ENCODE measurements at regions not wholly inside any gene's neighbourhood (a gene's known extent, or its start where the extent isn't known, plus 50 kb on each side); places are given as distances from the start of the nearest gene placed in this dataset.
A peak's percentile ranks its signal among the peaks of the same experiment; 100 is the strongest.

- DNase-seq = peak in 1 of 2 experiments; percentile 35
Measured at GRCh38 chr3:18033581-18034108, 291.2 kb upstream of the TBC1D5 start.

DNA sequence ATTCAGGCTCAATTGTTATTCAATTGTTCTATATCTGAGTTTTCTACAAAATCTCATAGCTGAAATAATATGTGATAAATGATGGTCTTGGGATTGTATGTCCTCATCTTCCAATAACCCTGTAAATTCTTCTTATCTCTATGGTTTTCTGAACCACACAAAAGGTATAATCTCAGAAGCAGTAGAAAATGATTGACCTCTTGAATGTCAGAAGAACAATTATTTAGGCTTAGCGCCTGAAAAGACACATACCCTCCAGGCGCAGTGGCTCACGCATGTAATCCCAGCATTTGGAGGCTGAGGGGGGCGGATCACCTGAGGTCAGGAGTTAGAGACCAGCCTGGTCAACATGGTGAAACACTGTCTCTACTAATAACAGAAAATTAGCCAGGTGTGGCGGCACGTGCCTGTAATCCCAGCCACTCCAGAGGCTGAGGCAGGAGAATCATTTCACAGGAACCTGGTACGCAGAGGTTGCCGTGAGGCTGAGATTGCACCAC, 288.0 kb upstream of the TBC1D5 start:
- no peak for DNase-seq

DNA sequence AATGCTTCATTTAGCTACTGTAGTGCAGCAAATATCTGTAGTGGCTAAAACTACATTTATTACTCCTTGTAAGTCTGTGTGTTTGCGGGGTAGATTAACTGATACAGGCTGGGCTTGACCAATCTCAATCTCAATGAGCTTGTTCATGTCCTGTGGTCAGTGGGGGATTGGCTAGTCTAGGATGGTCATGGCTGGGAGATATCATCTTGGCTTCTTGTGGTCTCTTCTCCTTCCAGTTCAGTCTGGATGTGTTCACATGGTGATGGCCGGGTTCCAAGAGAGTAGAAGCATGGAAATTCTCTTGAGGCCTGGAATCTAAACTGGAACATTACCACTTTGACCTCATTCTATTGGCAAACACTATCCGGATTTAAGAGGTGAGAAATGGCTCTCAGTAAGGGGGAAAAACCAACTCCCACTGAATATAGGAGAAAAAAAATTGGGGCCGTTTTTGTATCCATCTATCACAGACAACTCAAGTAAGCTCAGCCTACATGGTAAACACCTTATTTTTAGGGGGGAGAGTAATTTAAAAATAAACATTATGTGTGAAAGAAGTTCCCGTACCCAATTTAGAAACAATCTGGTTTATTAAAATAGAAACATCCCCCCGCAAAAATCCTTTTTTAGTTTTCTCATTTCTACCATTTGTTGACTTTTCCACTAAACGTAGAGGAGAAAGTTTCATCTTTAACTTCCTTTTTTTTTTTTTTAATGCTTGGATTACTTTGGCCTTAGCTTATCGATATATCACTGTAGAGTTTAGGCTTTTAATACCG, 284.9 kb upstream of the TBC1D5 start:
- no peak for DNase-seq

GRCh38 chr3:18024715-18025114, 282.3 kb upstream of the TBC1D5 start:
- no peak for DNase-seq

GRCh38 chr3:18019161-18019495, 276.7 kb upstream of the TBC1D5 start:
- DNase-seq = no peak

GRCh38 chr3:18018491-18019160, 276.2 kb upstream of the TBC1D5 start:
- no peak for DNase-seq

DNA sequence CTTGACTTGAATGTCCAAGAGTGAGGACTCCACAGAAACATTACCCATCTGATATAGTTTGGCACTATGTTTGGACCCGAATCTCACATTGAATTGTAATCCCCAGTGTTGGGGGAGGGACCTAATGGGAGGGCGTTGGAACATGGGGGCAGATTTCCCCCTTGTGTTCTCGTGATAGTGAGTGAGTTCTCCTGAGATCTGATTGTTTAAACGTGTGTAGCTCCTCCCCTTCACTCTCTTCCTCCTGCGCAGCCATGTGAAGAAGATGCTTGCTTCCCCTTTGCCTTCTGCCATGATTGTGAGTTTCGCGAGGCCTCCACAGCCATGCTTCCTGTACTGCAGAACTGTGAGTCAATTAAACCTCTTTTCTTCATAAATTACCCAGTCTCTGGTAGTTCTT, 273.9 kb upstream of the TBC1D5 start:
- no peak for DNase-seq

DNA sequence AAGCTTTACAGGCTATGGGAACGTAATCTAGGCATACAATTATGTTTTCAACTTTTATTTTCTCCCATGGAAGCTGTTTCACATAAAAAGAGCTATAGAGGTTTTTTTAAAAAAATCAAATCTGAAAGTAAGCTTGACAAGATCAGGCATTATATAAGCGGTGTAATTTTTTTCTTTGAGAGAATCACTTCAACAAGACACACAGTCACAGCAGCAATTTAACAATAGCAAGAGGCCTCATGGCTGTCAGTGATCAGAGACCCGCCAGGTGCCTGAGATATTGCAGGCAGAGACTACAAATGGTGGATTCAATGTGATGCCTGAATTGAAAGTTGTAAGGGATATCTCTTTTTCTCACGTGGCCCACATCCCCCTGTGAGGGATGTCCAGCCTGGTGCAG, 270.5 kb upstream of the TBC1D5 start:
- no peak for DNase-seq

GRCh38 chr3:18012436-18012835, 270.0 kb upstream of the TBC1D5 start:
- no peak for DNase-seq

DNA sequence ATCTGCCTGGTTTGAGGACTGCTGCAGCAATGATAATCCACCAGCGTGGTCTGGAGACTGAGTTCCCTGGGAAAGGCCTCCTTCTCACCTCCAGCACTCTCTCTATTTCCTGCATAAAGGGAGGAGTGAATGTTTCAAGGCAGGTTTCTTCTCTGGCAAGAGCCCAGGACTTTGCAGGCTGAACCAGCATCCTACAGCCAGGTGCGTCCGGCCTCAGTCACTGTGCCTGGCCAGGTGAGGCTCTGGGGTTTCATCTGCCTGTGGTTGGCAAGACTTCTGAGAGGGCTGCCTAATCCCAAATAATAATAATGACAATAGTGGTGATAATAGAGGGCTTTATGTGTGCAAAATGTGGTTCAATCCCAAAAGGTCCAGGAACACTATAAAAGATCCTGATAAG, 269.0 kb upstream of the TBC1D5 start:
- DNase-seq = no peak

- no peak for DNase-seq
Measured at GRCh38 chr3:18010001-18010400, 267.6 kb upstream of the TBC1D5 start.

- no peak for DNase-seq
Measured at GRCh38 chr3:18008706-18009368, 266.4 kb upstream of the TBC1D5 start.

DNA sequence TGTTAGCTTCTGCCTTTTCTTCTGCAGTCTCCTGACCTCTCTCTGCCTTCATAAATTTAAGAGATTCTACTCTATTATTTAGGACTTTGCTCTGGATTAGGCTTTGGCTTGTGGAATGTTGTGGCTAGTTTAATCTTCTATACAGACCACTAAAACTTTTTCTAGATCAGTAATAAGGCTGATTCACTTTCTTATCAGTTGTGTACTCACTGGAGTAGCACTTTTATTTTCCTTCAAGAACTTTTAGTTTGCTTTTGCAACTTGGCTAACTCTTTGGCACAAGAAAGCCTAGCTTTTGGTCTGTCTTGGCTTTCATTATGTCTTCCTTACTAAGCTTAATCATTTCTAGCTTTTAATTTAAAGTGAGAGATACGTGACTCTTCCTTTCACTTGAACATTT, 265.5 kb upstream of the TBC1D5 start:
- no peak for DNase-seq

GRCh38 chr3:17995769-17996168, 253.3 kb upstream of the TBC1D5 start:
- no peak for DNase-seq

DNA sequence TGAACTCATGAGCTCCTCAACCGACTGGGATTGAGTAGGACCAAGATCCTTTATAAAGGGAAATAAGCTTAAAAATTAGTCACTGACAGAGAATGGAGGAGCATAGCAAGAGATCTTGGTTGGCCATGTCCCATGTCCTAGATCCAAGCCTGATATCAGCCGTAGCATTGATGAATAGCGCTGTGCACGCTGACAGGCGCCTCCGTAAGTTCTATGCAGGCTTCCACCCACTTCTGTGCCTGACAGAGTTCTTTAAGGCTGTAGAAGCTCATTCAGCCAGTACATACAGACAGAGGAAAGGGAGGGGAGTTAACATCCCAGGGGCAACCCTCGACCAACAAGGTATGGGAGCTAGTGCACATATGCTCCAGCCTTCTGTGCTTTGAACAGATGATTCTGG, 251.7 kb upstream of the TBC1D5 start:
- DNase-seq = no peak

GRCh38 chr3:17990390-17990789, 248.0 kb upstream of the TBC1D5 start:
- DNase-seq = no peak

DNA sequence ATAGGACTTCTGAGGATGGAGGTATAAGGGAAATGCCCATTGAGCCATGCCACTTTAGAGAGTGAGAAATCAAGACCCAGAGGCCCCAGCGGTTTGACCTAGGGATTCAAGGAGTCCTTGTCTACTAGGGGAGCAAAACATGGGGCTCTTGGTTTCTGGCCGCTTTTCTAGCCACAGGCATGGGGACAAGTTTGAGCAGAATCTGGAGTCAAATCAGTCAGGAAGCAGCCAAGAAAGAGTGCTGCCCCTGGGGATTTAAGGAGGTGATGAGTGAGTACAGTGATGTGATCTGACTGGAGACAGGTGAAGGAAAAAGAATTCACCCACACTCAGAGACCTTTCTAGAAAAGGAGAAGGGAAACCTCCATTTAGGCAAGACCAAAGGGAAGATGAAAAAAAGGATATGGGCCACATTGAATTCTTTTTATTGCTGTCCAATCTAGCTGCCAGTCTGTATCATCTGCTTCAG, 244.0 kb upstream of the TBC1D5 start:
- DNase-seq = no peak

DNA sequence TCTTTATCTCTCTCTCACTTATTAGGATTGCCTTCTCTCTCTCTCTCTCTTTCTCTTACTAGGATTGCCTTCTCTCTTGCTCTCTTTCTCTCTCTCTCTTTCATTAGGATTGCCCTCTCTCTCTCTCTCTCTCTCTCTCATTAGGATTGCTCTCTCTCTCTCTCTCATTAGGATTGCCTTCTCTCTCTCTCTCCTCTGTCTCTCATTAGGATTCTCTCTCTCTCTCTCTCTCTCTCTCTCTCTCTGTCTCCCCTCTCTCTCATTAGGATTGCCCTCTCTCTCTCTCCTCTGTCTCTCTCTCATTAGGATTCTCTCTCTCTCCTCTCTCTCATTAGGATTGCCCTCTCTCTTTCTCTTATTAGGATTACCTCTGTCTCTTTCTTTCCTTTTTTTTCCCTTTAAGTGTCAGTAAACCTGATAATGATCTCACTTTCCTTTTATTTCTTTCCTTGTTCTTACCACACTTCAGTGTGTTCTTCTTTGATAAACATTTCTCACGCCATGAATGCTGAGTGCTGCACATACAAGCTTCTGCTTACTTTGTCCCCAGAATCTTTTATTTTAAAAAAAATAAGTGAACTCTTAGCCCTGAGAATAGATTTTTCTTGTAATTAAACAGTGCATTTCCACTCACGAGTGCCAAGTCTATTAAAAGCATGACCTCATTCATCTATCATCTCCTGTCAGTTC, 243.4 kb upstream of the TBC1D5 start:
- DNase-seq = no peak

GRCh38 chr3:17983106-17983505, 240.7 kb upstream of the TBC1D5 start:
- no peak for DNase-seq

DNA sequence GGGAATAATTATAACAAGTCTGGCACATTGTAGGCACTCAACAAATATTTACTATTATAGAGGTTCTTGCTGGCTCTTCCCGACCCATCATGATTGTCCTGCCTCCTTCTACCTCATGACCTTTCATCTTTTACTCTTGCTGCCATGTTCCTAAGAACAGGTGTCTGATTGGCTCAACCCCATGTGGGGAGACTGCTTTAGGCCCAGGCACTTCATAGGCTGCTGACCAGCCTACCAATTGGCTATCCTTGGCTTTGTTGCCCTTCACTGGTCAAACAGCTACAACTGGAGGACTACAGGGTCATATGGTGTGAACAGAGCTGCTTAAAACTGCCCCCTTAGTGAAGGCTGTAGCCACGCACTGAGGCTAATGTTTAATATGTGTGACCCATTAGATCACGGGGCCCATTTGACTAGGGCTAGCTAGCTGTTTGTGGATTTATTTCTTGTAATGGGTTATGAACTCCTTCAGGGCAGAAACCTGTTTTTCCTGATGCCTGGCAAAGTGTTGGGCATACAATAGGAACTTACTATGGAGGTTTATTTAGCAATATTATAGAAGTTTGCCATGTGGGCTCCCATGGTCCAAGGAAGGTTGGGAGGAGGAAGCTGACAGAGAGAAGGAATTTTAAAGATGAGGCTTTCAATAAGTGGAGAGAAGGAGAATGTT, 239.9 kb upstream of the TBC1D5 start:
- DNase-seq = no peak

- DNase-seq = no peak
Measured at GRCh38 chr3:17980863-17981262, 238.4 kb upstream of the TBC1D5 start.

DNA sequence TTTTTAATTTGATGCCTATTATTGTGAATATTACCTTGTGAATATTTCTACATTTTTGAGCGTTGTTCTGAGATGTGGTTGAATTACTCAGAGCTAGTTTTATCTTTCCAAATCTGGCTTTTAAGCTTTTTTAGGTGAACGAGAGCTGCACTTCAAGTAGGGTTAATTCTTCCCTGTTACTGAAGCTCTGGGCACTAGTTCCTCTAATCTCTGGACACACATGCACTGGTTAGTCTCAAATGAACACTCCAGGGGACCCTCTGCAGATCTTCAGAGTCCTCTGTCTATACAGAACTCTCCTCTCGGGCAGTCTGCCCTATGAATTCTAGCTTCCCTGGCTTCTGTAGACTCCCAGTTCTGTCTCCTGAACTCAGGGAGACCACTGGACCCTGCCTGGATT, 237.5 kb upstream of the TBC1D5 start:
- no peak for DNase-seq

DNA sequence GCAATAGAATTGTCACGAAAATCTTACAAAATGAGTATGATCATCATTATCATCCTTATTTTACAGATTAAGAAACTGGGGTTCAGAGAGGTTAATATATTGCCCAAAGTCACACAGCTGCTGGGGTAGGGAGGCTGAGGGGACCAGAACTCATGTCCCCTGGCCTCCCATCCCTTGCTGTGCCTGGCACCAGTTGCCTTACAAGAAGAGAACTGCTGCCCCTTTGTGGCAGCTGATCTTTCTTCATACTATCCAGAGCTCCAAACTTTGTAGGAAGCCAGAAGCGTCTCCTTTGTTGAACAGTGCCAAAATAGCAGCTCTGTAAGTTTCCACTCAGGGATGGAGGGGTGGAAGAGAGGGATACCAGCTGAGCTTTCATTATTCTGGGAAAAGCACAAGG, 236.8 kb upstream of the TBC1D5 start:
- no peak for DNase-seq
